ENCODE measurements at regions not wholly inside any gene's neighbourhood (a gene's known extent, or its start where the extent isn't known, plus 50 kb on each side); places are given as distances from the start of the nearest gene placed in this dataset.

- Mint-ChIP-seq H3K4me3 (no peak overlapping the region), H3K27me3 (peaks cover 9% of the 10 kb centered on the region), H3K4me1 (no peaks in the 10 kb centered on the region), H3K27ac (no peak overlapping the region), H3K9me3 (no peaks in the 10 kb centered on the region), H3K36me3 (ENCODE audit: low read depth) (no peaks in the 10 kb centered on the region)
- ATAC-seq (ENCODE audit: low read depth), result no peak
- TF ChIP-seq CTCF (IDR thresholded peaks at IDR 0.05), result no peak
- intact Hi-C loops (cut with micrococcal nuclease), result no loop called here
- ChIA-PET POLR2A (no interaction called here), CTCF (no interaction called here)
- no peak for DNase-seq
These were observed 254.3 kb upstream of the CHRNA7 start for GRCh38 chr15:31776039-31776438.

GRCh38 chr15:31781261-31781660 is 249.1 kb upstream of the CHRNA7 start:
- no peak for ATAC-seq (ENCODE audit: low read depth)
- Mint-ChIP-seq H3K4me1 (no peaks in the 10 kb centered on the region), H3K4me3 (no peak overlapping the region), H3K27ac (no peak overlapping the region), H3K36me3 (ENCODE audit: low read depth) (no peaks in the 10 kb centered on the region), H3K9me3 (no peaks in the 10 kb centered on the region), H3K27me3 (peaks cover 6% of the 10 kb centered on the region)
- TF ChIP-seq CTCF (IDR thresholded peaks at IDR 0.05), result no peak
- ChIA-PET CTCF (no interaction called here), POLR2A (no interaction called here)
- intact Hi-C loops (cut with micrococcal nuclease), result no loop called here
- no peak for DNase-seq

GRCh38 chr15:31782016-31782783 is 248.1 kb upstream of the CHRNA7 start:
- DNase-seq, result no peak
- H3K4me1 Mint-ChIP-seq, result no peaks in the 10 kb centered on the region
- H3K9me3 Mint-ChIP-seq, result no peaks in the 10 kb centered on the region
- ATAC-seq (ENCODE audit: low read depth), result no peak
- H3K36me3 Mint-ChIP-seq (ENCODE audit: low read depth), result no peaks in the 10 kb centered on the region
- no peak overlapping the region for H3K4me3 Mint-ChIP-seq
- TF ChIP-seq CTCF (IDR thresholded peaks at IDR 0.05), result no peak
- intact Hi-C loops (cut with micrococcal nuclease), result no loop called here
- CTCF ChIA-PET, result no interaction called here
- no peak overlapping the region for H3K27ac Mint-ChIP-seq
- peaks cover 6% of the 10 kb centered on the region for H3K27me3 Mint-ChIP-seq
- POLR2A ChIA-PET, result no interaction called here

- intact Hi-C loops (cut with micrococcal nuclease), result no loop called here
- CTCF ChIA-PET, result no interaction called here
- ATAC-seq (ENCODE audit: low read depth) (no peak), DNase-seq (no peak)
- POLR2A ChIA-PET, result no interaction called here
- Mint-ChIP-seq H3K4me3 (no peak overlapping the region), H3K9me3 (no peaks in the 10 kb centered on the region), H3K36me3 (ENCODE audit: low read depth) (no peaks in the 10 kb centered on the region), H3K27ac (no peak overlapping the region), H3K4me1 (no peaks in the 10 kb centered on the region), H3K27me3 (peaks cover 2% of the 10 kb centered on the region)
- no peak for TF ChIP-seq CTCF (IDR thresholded peaks at IDR 0.05)
These were observed 247.4 kb upstream of the CHRNA7 start for GRCh38 chr15:31782951-31783350.

GRCh38 chr15:31786360-31786759 is 244.0 kb upstream of the CHRNA7 start:
- Mint-ChIP-seq H3K4me1 (no peaks in the 10 kb centered on the region), H3K4me3 (no peak overlapping the region), H3K27me3 (no peaks in the 10 kb centered on the region), H3K9me3 (no peaks in the 10 kb centered on the region), H3K36me3 (ENCODE audit: low read depth) (no peaks in the 10 kb centered on the region), H3K27ac (no peak overlapping the region)
- no peak for TF ChIP-seq CTCF (IDR thresholded peaks at IDR 0.05)
- ATAC-seq (ENCODE audit: low read depth) (no peak), DNase-seq (no peak)
- POLR2A ChIA-PET, result no interaction called here
- CTCF ChIA-PET, result no interaction called here
- intact Hi-C loops (cut with micrococcal nuclease), result no loop called here

Measured in activated B cell treated with CpG ODN at 0.5 μM for 24 hours (primary cell).